ENCODE measurements at regions not wholly inside any gene's neighbourhood (a gene's known extent, or its start where the extent isn't known, plus 50 kb on each side); places are given as distances from the start of the nearest gene placed in this dataset.

DNA sequence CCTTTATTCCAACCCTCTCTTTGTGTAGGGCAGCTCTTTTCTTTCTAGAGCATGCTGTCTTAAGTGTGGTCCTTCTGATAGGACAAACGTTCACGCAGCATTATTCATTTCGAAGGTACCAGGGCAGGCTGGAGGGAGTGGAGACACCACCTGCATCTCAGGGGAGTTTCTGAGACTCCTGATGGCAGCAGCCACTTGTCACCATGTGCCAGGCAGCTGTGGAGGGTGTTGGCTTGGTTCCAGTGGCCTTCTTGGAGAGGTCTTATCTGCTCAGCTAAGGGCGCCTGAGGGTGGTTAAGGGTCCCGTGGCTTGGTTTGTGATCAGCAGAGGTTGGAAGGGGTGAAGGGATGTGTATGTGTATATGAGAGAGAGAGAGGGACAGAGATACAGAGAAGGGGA is 257.1 kb upstream of the EEF2KMT start:
- Mint-ChIP-seq H3K27me3 (no peaks in the 10 kb centered on the region), H3K4me1 (no peaks in the 10 kb centered on the region), H3K4me3 (no peak overlapping the region), H3K9me3 (no peaks in the 10 kb centered on the region), H3K27ac (no peak overlapping the region), H3K36me3 (no peaks in the 10 kb centered on the region)
- no peak for ATAC-seq

DNA sequence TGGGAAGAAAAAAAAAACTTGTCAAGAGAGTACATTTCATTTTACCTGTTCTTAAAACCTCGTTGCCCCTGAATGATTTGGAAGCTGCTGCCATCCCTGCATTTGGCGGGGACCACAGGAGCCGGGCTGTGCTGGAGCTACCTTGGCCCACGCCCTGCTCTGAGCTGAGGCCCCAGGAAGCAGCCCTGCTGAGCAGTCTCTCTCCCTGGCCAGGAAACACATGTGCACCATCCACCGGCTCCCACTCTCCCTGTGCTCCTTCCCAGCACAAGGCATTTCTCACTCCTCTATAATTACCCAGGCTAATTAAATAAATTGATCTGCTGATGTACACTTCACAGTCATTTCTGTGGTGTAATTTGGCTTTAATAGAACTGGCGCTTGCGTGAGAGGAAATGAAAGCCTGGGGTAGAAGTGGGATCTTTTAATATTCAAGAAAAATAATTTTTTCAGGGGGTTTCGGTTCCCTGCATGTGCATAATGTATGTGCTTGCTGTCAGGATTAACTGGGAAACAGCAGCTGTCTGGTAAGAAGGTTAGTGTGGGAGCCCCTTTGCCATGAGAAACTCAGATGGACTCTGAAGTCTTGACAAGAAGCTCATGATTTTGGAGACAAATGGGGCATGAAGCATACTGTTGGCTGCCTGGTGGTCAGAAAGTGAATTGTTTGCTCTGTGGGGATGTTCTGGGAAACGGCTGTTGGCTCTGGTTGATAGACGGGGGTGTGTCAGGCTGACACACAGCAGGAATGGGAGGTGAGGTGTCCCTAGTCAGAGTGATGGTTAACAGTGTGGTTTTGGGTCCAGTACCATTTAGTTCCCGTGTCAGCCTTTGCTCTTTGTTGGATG is 252.3 kb upstream of the EEF2KMT start:
- no peaks in the 10 kb centered on the region for H3K36me3 Mint-ChIP-seq
- H3K27me3 Mint-ChIP-seq = peaks cover 6% of the 10 kb centered on the region
- no peaks in the 10 kb centered on the region for H3K4me1 Mint-ChIP-seq
- H3K4me3 Mint-ChIP-seq = no peak overlapping the region
- H3K9me3 Mint-ChIP-seq = peaks cover 9% of the 10 kb centered on the region
- no peak overlapping the region for H3K27ac Mint-ChIP-seq
- no peak for ATAC-seq

DNA sequence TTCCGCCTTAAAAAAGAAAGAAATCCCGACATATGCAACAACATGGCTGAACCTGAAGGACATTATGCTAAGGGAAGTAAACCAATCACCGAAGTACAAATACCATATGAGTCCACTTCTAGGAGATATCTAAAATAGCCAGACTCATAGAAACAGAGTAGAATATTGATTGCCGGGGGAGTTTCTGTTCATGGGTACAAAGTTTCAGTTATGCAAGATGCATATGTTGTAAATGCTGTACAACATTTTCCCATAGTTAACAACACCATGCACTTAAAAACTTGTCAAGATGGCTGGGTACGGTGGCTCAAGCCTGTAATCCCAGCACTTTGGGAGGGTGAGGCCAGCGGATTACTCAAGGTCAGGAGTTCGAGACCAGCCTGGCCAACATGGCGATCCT is 251.5 kb upstream of the EEF2KMT start:
- Mint-ChIP-seq H3K27me3 (peaks cover 8% of the 10 kb centered on the region), H3K27ac (no peak overlapping the region), H3K36me3 (no peaks in the 10 kb centered on the region), H3K9me3 (peaks cover 11% of the 10 kb centered on the region), H3K4me3 (no peak overlapping the region), H3K4me1 (no peaks in the 10 kb centered on the region)
- ATAC-seq = no peak

DNA sequence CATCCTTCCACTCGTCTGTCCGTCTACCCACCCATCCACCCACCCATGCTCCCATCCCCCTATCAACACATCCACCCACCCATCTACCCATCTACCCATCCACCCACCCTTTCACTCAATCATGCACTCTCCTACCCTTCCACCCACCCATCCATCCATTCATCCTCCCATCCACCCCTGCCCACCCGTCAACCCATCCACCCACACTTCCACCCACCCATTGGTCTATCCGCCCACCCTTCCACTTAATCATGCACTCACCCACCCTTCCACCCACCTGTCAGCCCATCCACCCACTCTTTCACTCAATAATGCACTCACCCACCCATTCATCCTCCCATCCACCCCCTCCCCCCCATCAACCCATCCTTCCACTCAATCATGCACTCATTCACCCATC is 250.0 kb upstream of the EEF2KMT start:
- no peaks in the 10 kb centered on the region for H3K36me3 Mint-ChIP-seq

DNA sequence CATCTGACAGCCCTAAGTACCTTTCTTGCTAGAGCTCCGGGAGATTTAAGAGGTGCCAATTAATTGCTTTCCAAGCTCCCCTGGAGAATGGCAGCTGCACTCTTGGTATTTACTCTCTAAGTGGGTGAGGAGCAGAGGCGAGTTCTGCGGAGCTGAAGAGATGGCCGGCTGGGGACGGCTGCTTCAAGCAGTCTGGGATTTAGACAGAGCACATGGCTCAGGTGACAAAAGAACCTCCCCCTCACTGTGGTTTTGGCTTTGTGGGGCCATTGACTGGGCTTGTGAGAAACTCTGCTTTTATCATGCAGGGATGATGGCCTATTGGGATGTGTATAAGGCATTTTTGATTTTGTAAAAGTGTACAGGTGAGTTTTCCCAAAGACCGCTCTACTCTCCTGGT is 239.3 kb upstream of the EEF2KMT start:
- H3K27me3 Mint-ChIP-seq = peaks cover 8% of the 10 kb centered on the region
- H3K4me1 Mint-ChIP-seq = no peaks in the 10 kb centered on the region
- no peak overlapping the region for H3K27ac Mint-ChIP-seq
- H3K4me3 Mint-ChIP-seq = no peak overlapping the region
- H3K36me3 Mint-ChIP-seq = no peaks in the 10 kb centered on the region
- peaks cover 6% of the 10 kb centered on the region for H3K9me3 Mint-ChIP-seq
- no peak for ATAC-seq

More for the DNA sequence above, 250.0 kb upstream of the EEF2KMT start:
- no peak for ATAC-seq
- Mint-ChIP-seq H3K4me3 (no peak overlapping the region), H3K9me3 (peaks cover 11% of the 10 kb centered on the region), H3K27me3 (peaks cover 8% of the 10 kb centered on the region), H3K27ac (no peak overlapping the region), H3K4me1 (no peaks in the 10 kb centered on the region)

DNA sequence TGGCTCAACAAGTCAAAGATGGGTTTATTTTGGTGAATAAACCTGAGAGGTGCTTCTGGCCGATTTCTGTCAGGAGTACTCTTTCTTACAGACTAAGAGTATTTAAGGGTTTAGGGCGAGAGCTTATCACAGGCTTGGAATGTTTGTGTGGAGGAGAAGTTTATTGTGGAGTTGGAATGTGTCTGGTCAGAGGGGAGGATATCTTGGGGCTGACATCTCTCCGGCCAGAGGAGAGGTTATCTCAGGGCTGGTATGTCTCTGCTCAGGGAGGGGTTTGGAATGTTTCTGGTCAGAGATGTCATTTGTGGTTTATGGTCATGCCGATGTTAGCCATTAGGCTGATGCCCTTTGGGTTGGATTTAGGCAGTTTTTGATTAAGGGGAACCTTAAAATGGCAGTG is 236.4 kb upstream of the EEF2KMT start:
- H3K27ac Mint-ChIP-seq = no peak overlapping the region
- no peaks in the 10 kb centered on the region for H3K27me3 Mint-ChIP-seq
- no peak overlapping the region for H3K4me3 Mint-ChIP-seq
- H3K4me1 Mint-ChIP-seq = no peaks in the 10 kb centered on the region
- ATAC-seq = no peak
- peaks cover 7% of the 10 kb centered on the region for H3K9me3 Mint-ChIP-seq
- no peaks in the 10 kb centered on the region for H3K36me3 Mint-ChIP-seq

DNA sequence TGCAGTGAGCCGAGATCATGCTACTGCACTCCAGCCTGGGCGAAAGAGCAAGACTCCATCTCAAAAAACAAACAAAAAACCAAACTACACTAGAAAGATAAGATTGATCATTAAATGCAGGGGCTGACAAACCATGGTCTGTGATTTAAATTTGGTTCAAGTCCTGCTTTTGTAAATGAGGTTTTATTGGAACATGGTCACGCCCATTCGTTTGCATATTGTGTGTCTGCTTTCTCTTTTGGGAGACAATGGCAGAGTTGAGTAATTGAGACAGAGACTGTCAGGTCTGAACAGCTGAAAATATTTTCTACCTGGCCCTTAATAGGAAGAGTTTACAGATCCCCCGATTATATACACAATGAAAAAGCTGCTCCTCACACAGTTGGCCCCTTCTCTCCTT is 235.5 kb upstream of the EEF2KMT start:
- H3K4me3 Mint-ChIP-seq = no peak overlapping the region
- H3K27ac Mint-ChIP-seq = no peak overlapping the region
- no peak for ATAC-seq
- H3K4me1 Mint-ChIP-seq = no peaks in the 10 kb centered on the region
- H3K9me3 Mint-ChIP-seq = peaks cover 7% of the 10 kb centered on the region
- no peaks in the 10 kb centered on the region for H3K27me3 Mint-ChIP-seq
- no peaks in the 10 kb centered on the region for H3K36me3 Mint-ChIP-seq

DNA sequence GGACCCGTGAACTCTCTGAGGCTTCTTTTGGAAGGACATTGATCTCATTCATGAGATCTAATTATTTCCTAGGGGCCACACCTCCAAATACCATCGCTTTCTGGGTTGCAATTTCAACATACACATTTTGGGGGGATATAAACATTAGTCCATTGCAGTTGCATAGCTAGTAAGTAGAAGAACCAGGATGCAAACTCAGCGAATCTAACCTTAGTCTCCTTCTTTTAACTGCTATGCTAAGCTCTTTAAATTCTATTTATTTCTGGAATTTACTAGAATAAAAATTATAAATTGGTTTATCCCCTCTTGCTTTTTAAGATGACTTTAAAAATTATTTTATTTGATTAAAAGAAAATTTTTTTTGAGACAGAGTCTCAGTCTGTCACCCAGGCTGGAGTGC is 232.5 kb upstream of the EEF2KMT start:
- no peaks in the 10 kb centered on the region for H3K36me3 Mint-ChIP-seq

DNA sequence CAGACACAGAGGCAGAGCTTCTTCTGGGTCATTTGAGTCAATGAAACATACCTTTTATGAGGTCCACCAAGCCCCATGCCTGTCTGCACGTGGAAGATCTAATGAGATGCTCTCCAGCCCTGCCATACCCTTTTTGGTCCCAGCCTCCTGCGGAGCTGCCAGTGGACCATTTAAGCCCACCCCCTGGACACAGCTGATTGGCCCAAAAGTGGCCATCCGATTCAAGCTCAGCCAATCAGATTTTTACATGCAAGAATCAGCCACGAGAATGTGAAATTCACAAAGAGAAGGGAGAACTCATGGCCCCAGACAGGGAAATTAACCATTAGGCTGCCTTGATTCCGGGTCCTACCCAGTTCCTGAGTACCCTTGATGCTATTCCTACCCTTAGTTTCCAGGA is 231.0 kb upstream of the EEF2KMT start:
- ATAC-seq = no peak
- H3K4me3 Mint-ChIP-seq = no peak overlapping the region
- peaks cover 13% of the 10 kb centered on the region for H3K9me3 Mint-ChIP-seq
- no peaks in the 10 kb centered on the region for H3K27me3 Mint-ChIP-seq
- no peak overlapping the region for H3K27ac Mint-ChIP-seq
- no peaks in the 10 kb centered on the region for H3K4me1 Mint-ChIP-seq
- H3K36me3 Mint-ChIP-seq = no peaks in the 10 kb centered on the region

More for the DNA sequence above, 232.5 kb upstream of the EEF2KMT start:
- no peak overlapping the region for H3K4me3 Mint-ChIP-seq
- H3K27me3 Mint-ChIP-seq = no peaks in the 10 kb centered on the region
- peaks cover 12% of the 10 kb centered on the region for H3K9me3 Mint-ChIP-seq
- H3K27ac Mint-ChIP-seq = no peak overlapping the region
- ATAC-seq = no peak
- no peaks in the 10 kb centered on the region for H3K4me1 Mint-ChIP-seq

DNA sequence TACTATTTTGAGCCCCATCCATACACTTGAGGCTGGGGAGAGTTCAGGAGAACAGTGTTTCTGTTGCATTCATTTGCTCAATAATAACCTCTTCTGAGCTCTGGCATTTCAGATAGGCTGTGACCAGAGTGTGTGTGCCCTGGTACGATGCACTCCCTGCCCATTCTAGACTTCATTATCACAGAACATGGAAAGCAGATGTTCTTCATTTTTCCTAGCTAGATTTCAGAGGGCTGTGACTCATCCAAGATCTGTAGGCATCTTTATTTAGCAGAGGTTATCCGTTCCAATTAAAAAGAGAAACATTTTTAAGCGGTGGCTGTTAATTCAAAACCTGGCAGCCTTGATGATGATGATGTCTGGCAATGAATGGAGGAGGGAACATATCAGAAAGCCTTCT is 228.8 kb upstream of the EEF2KMT start:
- Mint-ChIP-seq H3K36me3 (no peaks in the 10 kb centered on the region), H3K9me3 (peaks cover 13% of the 10 kb centered on the region), H3K4me3 (no peak overlapping the region), H3K27me3 (no peaks in the 10 kb centered on the region), H3K27ac (no peak overlapping the region), H3K4me1 (no peaks in the 10 kb centered on the region)
- no peak for ATAC-seq

DNA sequence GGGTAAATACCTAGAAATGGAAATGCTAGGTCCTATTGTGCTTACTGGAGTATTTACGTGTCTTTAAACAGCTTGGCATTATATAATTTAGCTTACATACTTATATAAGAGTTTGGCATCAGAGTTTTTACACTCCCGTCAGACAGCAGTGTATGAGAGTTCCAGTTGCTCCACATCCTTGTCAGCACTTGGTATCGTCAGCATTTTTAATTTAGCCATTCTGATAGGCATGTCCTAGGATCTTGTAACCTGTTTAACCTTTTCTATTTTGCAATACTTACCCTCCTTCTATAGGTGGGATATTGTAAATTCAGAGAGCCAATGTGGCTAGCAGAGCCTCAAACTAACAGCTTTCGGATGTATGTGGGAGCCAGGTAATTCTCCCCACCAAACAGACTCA is 228.3 kb upstream of the EEF2KMT start:
- no peak overlapping the region for H3K4me3 Mint-ChIP-seq
- no peak for ATAC-seq
- peaks cover 9% of the 10 kb centered on the region for H3K9me3 Mint-ChIP-seq
- H3K27ac Mint-ChIP-seq = no peak overlapping the region
- H3K27me3 Mint-ChIP-seq = no peaks in the 10 kb centered on the region
- H3K36me3 Mint-ChIP-seq = no peaks in the 10 kb centered on the region
- H3K4me1 Mint-ChIP-seq = no peaks in the 10 kb centered on the region

DNA sequence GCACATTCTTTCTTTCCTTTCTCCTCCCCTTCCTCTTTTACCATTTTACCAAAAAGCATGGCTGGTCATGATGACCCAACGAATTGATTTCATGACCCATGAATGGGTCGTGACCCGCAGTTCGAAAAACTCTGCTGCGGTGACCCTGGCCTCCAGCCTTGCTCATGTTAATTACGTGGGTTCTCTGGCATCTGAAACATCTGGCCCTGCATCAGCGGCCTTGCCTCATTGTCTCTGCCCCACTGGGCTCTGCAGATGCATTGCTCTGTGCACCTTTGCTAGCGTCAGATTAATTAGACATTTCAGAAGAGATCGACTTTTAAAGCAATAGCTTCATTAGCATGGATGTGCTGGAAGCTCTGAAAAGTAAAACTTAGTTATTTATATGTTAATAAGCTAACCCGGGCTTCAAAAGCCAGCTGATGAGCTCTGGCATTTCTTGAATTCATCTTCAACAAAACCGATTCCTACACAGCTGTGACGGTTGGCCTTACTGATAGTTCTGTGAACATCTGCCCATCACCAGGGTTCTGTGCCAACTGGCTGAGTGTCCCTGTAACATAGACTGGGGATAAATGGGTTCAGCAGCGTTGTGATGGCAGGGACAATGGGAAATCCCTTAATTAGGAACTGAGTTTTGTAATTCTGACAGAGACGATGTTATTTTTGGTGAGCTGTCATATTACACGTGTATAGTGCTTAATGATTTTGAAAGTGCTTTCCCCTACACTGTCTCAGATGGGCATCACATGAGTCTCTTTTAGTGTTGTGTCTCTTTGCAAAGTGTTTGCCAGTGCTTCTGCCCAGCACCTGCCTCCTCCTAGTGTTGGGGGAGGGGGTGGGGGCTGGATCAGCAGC is 225.9 kb upstream of the EEF2KMT start:
- Mint-ChIP-seq H3K4me1 (no peaks in the 10 kb centered on the region), H3K36me3 (no peaks in the 10 kb centered on the region), H3K9me3 (peaks cover 10% of the 10 kb centered on the region), H3K27me3 (no peaks in the 10 kb centered on the region), H3K4me3 (no peak overlapping the region), H3K27ac (no peak overlapping the region)
- ATAC-seq = no peak

DNA sequence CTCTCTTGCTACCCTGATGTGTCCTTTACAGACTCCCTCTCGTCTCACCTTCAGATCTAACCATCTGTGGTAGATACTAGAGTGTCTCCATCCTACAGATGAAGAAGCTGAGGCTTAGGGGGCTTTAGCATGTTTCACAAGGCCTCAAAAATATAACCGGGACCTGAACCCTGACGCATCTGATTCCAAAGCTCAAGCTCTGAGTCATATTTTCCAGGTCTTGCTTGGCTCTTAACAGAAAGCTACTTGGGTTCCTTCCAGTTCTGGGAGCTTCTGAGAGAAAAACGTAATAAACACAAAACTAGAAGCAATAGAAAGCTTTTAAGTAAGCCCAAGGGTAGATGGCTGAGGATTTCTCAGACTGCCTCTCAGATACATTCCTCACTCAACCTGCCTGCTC is 224.3 kb upstream of the EEF2KMT start:
- H3K4me1 Mint-ChIP-seq = no peaks in the 10 kb centered on the region
- no peak for ATAC-seq
- no peaks in the 10 kb centered on the region for H3K27me3 Mint-ChIP-seq
- no peaks in the 10 kb centered on the region for H3K36me3 Mint-ChIP-seq
- peaks cover 10% of the 10 kb centered on the region for H3K9me3 Mint-ChIP-seq
- H3K4me3 Mint-ChIP-seq = no peak overlapping the region
- no peak overlapping the region for H3K27ac Mint-ChIP-seq

DNA sequence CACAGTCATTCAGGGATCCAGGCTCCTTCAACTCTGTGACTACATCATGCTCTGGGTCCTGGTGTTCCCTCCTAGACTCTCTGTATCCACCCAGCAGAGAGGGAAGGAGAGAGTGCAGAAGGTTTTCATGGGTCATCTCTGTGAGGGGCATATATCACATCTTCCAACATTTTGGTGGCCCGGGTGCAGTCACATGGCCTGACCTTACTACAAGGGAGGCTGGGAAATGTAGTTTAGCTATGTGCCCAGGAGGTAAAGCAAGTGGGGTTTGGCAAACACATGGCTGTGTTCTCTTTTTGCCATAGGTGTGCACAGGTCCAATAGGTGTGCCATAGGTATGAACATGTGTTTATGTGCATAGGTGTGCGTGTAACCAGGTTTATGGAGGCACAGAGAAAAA is 222.2 kb upstream of the EEF2KMT start:
- no peak for ATAC-seq
- Mint-ChIP-seq H3K27me3 (no peaks in the 10 kb centered on the region), H3K36me3 (no peaks in the 10 kb centered on the region), H3K4me1 (no peaks in the 10 kb centered on the region), H3K9me3 (peaks cover 5% of the 10 kb centered on the region), H3K27ac (no peak overlapping the region), H3K4me3 (no peak overlapping the region)

DNA sequence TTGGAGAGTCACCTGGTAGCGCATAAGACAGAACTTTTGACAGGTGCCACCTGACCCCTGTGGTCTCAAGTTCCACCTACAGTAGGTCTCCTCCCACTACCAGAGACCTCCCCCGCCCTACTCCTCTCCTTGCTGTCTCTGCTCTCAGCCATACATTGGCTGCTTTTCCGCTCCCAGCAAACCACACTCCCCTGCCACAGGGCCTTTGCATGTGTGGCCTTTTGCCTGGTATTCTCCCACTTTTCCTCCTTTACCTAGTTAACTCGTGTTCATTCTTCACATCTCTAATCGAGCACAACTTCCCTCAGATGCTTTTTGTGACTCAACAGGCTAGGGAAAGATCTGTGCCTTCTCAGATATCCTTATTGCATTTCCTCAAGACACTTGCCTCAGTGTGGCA is 218.3 kb upstream of the EEF2KMT start:
- Mint-ChIP-seq H3K27ac (no peak overlapping the region), H3K27me3 (no peaks in the 10 kb centered on the region), H3K4me1 (no peaks in the 10 kb centered on the region), H3K36me3 (no peaks in the 10 kb centered on the region), H3K9me3 (peaks cover 18% of the 10 kb centered on the region), H3K4me3 (no peak overlapping the region)
- ATAC-seq = no peak

DNA sequence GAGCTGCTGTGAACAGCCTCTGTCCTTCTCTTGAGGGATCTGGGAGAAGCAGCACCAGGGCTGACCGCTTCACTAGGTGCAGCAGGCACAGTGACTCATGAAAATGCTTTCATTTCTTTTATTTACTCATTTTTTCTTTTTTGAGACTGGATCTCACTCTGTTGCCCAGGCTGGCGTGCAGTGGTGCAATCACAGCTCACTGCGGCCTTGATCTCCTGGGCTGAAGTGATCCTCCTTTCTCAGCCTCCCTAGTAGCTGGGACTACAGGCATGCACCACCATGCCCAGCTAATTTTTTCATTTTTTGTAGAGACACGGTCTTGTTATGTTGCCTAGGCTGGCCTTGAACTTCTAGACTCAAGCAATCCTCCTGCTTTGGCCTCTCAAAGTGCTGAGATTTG is 216.8 kb upstream of the EEF2KMT start:
- ATAC-seq = no peak
- Mint-ChIP-seq H3K4me1 (no peaks in the 10 kb centered on the region), H3K4me3 (no peak overlapping the region), H3K36me3 (no peaks in the 10 kb centered on the region), H3K27ac (no peak overlapping the region), H3K27me3 (no peaks in the 10 kb centered on the region), H3K9me3 (peaks cover 16% of the 10 kb centered on the region)
